ENCODE measurements at regions not wholly inside any gene's neighbourhood (a gene's known extent, or its start where the extent isn't known, plus 50 kb on each side); places are given as distances from the start of the nearest gene placed in this dataset.

DNA sequence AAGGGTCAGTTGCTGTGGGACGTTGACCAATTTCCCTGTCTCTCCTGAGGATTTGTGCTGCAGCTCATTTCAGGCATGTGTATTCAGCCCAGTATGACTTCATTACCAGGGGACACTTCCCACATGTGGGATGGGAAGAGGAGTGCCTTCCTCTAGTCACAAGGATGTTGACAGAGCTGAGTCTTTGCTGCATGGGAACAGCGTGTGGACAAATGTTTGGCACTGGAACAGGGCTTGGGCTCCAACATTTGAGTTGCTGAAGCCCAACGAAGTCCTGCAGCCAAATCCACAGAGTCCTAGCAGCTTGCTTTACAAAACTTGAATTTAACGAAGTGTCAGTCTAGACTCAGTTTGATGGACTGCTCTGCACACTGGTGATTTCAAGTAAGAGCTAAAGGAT lies 283.2 kb downstream of the SH3GL2 start:
- TF ChIP-seq POLR2A (IDR thresholded peaks at IDR 0.05; ENCODE audit: low read length) (no peak), GATA1 (IDR thresholded peaks at IDR 0.05; ENCODE audit: low read depth, low read length) (no peak)

Data from erythroblast (primary cell).